ENCODE measurements at regions not wholly inside any gene's neighbourhood (a gene's known extent, or its start where the extent isn't known, plus 50 kb on each side); places are given as distances from the start of the nearest gene placed in this dataset.

GRCh38 chrX:146346102-146346501, 463.5 kb upstream of the CXorf51B start:
- no peak for TF ChIP-seq POLR2AphosphoS5 (IDR thresholded peaks at IDR 0.05)
- no peak for TF ChIP-seq POLR2A (IDR thresholded peaks at IDR 0.05)
- no peak for TF ChIP-seq CTCF (IDR thresholded peaks at IDR 0.05)
- H3K4me1 ChIP-seq = no peaks in the 10 kb centered on the region
- DNase-seq (ENCODE audit: low spot score in 2 of 2) = no peak
- no peak overlapping the region for H3K4me3 ChIP-seq
- intact Hi-C loops (cut with DNase I; ENCODE audit: low total_unique reads) = no loop called here
- no peak overlapping the region for H3K27ac ChIP-seq
- H3K36me3 ChIP-seq = no peaks in the 10 kb centered on the region
- no peaks in the 10 kb centered on the region for H3K9me3 ChIP-seq
- no peaks in the 10 kb centered on the region for H3K27me3 ChIP-seq

- no peaks in the 10 kb centered on the region for H3K27me3 ChIP-seq
- H3K36me3 ChIP-seq = no peaks in the 10 kb centered on the region
- TF ChIP-seq CTCF (IDR thresholded peaks at IDR 0.05) (no peak), POLR2A (IDR thresholded peaks at IDR 0.05) (no peak), POLR2AphosphoS5 (IDR thresholded peaks at IDR 0.05) (no peak)
- DNase-seq (ENCODE audit: low spot score in 2 of 2) = no peak
- no peak overlapping the region for H3K27ac ChIP-seq
- intact Hi-C loops (cut with DNase I; ENCODE audit: low total_unique reads) = loop anchor here (10.0 kb wide), 1 partner anchor 97 kb away; no protein-coding TSS in a partner anchor
- H3K4me3 ChIP-seq = no peak overlapping the region
- H3K9me3 ChIP-seq = no peaks in the 10 kb centered on the region
- H3K4me1 ChIP-seq = no peaks in the 10 kb centered on the region
Observed at GRCh38 chrX:146351620-146352019, 458.0 kb upstream of the CXorf51B start.

- intact Hi-C loops (cut with DNase I; ENCODE audit: low total_unique reads) = loop anchor here (10.0 kb wide), 1 partner anchor 101 kb away; no protein-coding TSS in a partner anchor
- no peaks in the 10 kb centered on the region for H3K4me1 ChIP-seq
- no peak for TF ChIP-seq CTCF (IDR thresholded peaks at IDR 0.05)
- TF ChIP-seq POLR2AphosphoS5 (IDR thresholded peaks at IDR 0.05) = no peak
- TF ChIP-seq POLR2A (IDR thresholded peaks at IDR 0.05) = no peak
- no peaks in the 10 kb centered on the region for H3K36me3 ChIP-seq
- no peaks in the 10 kb centered on the region for H3K27me3 ChIP-seq
- H3K4me3 ChIP-seq = no peak overlapping the region
- H3K27ac ChIP-seq = no peak overlapping the region
- no peak for DNase-seq (ENCODE audit: low spot score in 2 of 2)
- H3K9me3 ChIP-seq = no peaks in the 10 kb centered on the region
Observed at GRCh38 chrX:146355440-146355839, 454.1 kb upstream of the CXorf51B start.

- DNase-seq (ENCODE audit: low spot score in 2 of 2) = no peak
- Histone ChIP-seq H3K27me3 (peaks cover 0 to 5% of the 10 kb centered on the region in 2 donors), H3K9me3 (no peaks in the 10 kb centered on the region), H3K4me1 (no peaks in the 10 kb centered on the region), H3K27ac (no peak overlapping the region), H3K4me3 (no peak overlapping the region), H3K36me3 (no peaks in the 10 kb centered on the region)
- no peak for TF ChIP-seq POLR2AphosphoS5 (IDR thresholded peaks at IDR 0.05)
- TF ChIP-seq POLR2A (IDR thresholded peaks at IDR 0.05) = no peak
- TF ChIP-seq CTCF (IDR thresholded peaks at IDR 0.05) = no peak
- intact Hi-C loops (cut with DNase I; ENCODE audit: low total_unique reads) = no loop called here
Observed at GRCh38 chrX:146363919-146364318, 445.7 kb upstream of the CXorf51B start.

GRCh38 chrX:146385529-146385928, 424.0 kb upstream of the CXorf51B start:
- TF ChIP-seq POLR2A (IDR thresholded peaks at IDR 0.05) = no peak
- TF ChIP-seq POLR2AphosphoS5 (IDR thresholded peaks at IDR 0.05) = no peak
- no peak for TF ChIP-seq CTCF (IDR thresholded peaks at IDR 0.05)

More at GRCh38 chrX:146385529-146385928, 424.0 kb upstream of the CXorf51B start:
- no peaks in the 10 kb centered on the region for H3K36me3 ChIP-seq
- no peaks in the 10 kb centered on the region for H3K27me3 ChIP-seq
- H3K27ac ChIP-seq = no peak overlapping the region
- H3K9me3 ChIP-seq = peaks cover 0 to 10% of the 10 kb centered on the region in 2 donors
- H3K4me1 ChIP-seq = no peaks in the 10 kb centered on the region
- intact Hi-C loops (cut with DNase I; ENCODE audit: low total_unique reads) = no loop called here
- no peak overlapping the region for H3K4me3 ChIP-seq
- DNase-seq (ENCODE audit: low spot score in 2 of 2) = no peak

Measured in breast epithelium (tissue), 4 donors.